PC-3 (cell line): ENCODE measurements at regions not wholly inside any gene's neighbourhood (a gene's known extent, or its start where the extent isn't known, plus 50 kb on each side); places are given as distances from the start of the nearest gene placed in this dataset.

Experiments used
- EZH2 ChIP-seq: fragments of 300-600 bp; sonication (generic); IDR thresholded peaks from one replicate; pipeline ENCODE4 v1.6.1; 2017; ENCODE audit warnings: antibody characterized with exemption, mild to moderate bottlenecking, low read length; ENCODE audit not compliant: unreplicated experiment
- TF ChIP-seq, protein P1 (sequence below): fragments of 300-600 bp; sonication (generic); conservative IDR thresholded peaks from 2 replicates; pipeline ENCODE4 v1.5.1; 2017; ENCODE audit warnings: antibody characterized with exemption, low read depth, mild to moderate bottlenecking, low read length

DNA sequence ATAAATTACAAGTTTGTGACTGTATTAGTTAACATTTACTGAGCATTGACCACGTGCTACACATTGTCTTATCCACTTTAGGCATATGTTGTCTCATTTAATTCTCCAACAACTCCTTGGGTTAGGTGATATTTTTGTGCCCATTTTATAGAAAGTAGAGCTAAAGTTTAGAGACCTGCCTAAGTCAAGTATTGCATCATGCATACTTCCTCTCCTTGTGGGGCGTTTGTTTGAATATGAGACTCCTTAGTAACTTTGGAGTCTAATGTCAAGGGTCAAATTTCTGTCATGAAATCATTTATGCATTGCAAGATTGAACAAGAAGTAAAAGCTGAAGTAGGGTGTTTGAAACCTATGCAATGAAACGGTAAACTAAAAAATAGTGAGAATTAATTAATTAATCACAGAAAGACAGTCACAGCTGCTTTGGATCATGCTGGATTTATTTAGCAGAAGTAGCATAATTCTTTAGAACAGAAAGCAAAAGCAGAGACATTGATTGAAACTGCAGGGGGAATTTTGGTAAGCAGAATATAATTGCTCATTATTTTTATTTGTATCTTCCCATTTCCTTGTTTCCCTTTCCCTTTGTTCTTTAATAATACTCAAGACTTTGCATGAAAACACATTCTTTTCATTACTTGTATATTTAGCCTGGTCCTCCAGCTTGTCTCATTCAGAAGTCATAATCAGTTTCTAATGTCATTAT, 1374.4 kb upstream of the GJE1 start:
- TF ChIP-seq, protein P1, sequence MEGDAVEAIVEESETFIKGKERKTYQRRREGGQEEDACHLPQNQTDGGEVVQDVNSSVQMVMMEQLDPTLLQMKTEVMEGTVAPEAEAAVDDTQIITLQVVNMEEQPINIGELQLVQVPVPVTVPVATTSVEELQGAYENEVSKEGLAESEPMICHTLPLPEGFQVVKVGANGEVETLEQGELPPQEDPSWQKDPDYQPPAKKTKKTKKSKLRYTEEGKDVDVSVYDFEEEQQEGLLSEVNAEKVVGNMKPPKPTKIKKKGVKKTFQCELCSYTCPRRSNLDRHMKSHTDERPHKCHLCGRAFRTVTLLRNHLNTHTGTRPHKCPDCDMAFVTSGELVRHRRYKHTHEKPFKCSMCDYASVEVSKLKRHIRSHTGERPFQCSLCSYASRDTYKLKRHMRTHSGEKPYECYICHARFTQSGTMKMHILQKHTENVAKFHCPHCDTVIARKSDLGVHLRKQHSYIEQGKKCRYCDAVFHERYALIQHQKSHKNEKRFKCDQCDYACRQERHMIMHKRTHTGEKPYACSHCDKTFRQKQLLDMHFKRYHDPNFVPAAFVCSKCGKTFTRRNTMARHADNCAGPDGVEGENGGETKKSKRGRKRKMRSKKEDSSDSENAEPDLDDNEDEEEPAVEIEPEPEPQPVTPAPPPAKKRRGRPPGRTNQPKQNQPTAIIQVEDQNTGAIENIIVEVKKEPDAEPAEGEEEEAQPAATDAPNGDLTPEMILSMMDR, result no peak
- TF ChIP-seq EZH2, result no peak
